CD4-positive, alpha-beta T cell (primary cell): ENCODE measurements at regions not wholly inside any gene's neighbourhood (a gene's known extent, or its start where the extent isn't known, plus 50 kb on each side); places are given as distances from the start of the nearest gene placed in this dataset.

ENCODE experiments used
- ATAC-seq: fragments of 200-7000 bp; cut with Tn5 transposase; one replicate; pipeline ENCODE4 v1.10.0; 2022; ENCODE audit warnings: mild to moderate bottlenecking; ENCODE audit not compliant: poor library complexity
- CTCF ChIA-PET: fragments of 350-600 bp; sonication (Branson Sonifier 250); formaldehyde crosslinking; loops from one replicate; lab custom pipeline; 2021; ENCODE audit warnings: antibody characterized with exemption, inconsistent platforms; lab: Charles Lee
- POLR2A ChIA-PET: fragments of 350-600 bp; sonication (Branson Sonifier 250); formaldehyde crosslinking; loops from one replicate; lab custom pipeline; 2021; ENCODE audit warnings: antibody characterized with exemption, inconsistent platforms; lab: Charles Lee
- DNase-seq, 14 experiments: peaks; one replicate each; pipeline ENCODE4 v3.0.0-alpha.2; 2013 to 2020; ENCODE audit warnings: mixed read lengths in 2 of 14
- H3K27ac ChIP-seq, 2 donors: one replicate each; pipeline versions ENCODE4 v1.5.1 to v1.7.0; 2013; ENCODE audit warnings: low read length in 2 of 2, low read depth in 1 of 2, mild to moderate bottlenecking in 1 of 2
- H3K27me3 ChIP-seq, 2 experiments: 1 replicate in 1 of 2; 2 replicates in 1 of 2; pipeline versions ENCODE4 v1.6.1 to v1.7.0; 2013; ENCODE audit warnings: low read length in 2 of 2, control low read depth in 1 of 2, mild to moderate bottlenecking in 1 of 2, moderate library complexity in 1 of 2; ENCODE audit not compliant: insufficient read depth in 2 of 2, control insufficient read depth in 1 of 2
- H3K36me3 ChIP-seq: one replicate; pipeline ENCODE4 v1.6.1; 2013; ENCODE audit warnings: low read length, control low read depth; ENCODE audit not compliant: insufficient read depth
- H3K4me1 ChIP-seq: one replicate; pipeline ENCODE4 v1.6.1; 2013; ENCODE audit warnings: low read length, control low read depth; ENCODE audit not compliant: insufficient read depth
- H3K4me3 ChIP-seq: one replicate; pipeline ENCODE4 v1.5.1; 2013; ENCODE audit warnings: mild to moderate bottlenecking, low read length, moderate library complexity
- H3K9me3 ChIP-seq, 2 experiments: 1 replicate in 1 of 2; 2 replicates in 1 of 2; pipeline versions ENCODE4 v1.6.1 to v1.7.0; 2013; ENCODE audit warnings: low read length in 2 of 2, mild to moderate bottlenecking in 2 of 2, control low read depth in 1 of 2, moderate library complexity in 1 of 2; ENCODE audit not compliant: control insufficient read depth in 1 of 2, insufficient read depth in 1 of 2
- H3K27ac Mint-ChIP-seq: one replicate; pipeline ENCODE4 v1.8.0; 2020; ENCODE audit warnings: mixed read lengths
- H3K27me3 Mint-ChIP-seq: one replicate; pipeline ENCODE4 v1.8.0; 2021; ENCODE audit warnings: mixed read lengths
- H3K36me3 Mint-ChIP-seq: one replicate; pipeline ENCODE4 v1.8.0; 2021; ENCODE audit warnings: low read depth, mixed read lengths
- H3K4me1 Mint-ChIP-seq: one replicate; pipeline ENCODE4 v1.8.0; 2021; ENCODE audit warnings: low read depth, mixed read lengths
- H3K4me3 Mint-ChIP-seq: one replicate; pipeline ENCODE4 v1.8.0; 2020; ENCODE audit warnings: mild to moderate bottlenecking, mixed read lengths
- H3K9me3 Mint-ChIP-seq: one replicate; pipeline ENCODE4 v1.8.0; 2020; ENCODE audit warnings: mixed read lengths
- intact Hi-C, 2 experiments: fragments of 100-400 bp; cut with DNase I in 1 of 2; cut with micrococcal nuclease in 1 of 2; formaldehyde crosslinking; loops; one replicate each; pipeline versions ENCODE4 v1.15.1 to v1.9.0; 2023 to 2025; cut with DNase I, micrococcal nuclease
- TF ChIP-seq, protein P1 (sequence below): fragments of 200-600 bp; IDR thresholded peaks from one replicate; pipeline ENCODE4 v1.8.0; 2022; ENCODE audit warnings: antibody characterized with exemption, mild to moderate bottlenecking

DNA sequence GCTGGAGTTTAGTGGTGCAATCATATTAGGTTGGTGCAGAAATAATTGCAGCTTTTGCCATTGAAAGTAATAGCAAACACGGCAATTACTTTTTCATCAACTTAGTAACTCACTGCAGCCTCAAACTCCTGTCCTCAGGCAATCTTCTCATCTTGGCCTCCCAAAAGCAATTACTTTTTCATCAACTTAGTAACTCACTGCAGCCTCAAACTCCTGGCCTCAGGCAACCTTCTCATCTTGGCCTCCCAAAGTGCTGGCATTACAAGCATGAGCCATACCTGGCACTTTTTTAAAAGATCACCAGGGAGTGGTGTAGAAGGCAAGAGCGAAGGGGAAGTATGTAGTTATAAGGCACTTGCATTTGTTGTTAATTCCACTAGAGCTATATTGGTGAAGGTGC lies 491.1 kb upstream of the ADGRL3 start:
- ChIA-PET POLR2A (interaction anchor here (0.7 kb wide), 1 partner anchor 56 kb away, joined by 3 read pairs; no protein-coding TSS in a partner anchor), CTCF (no interaction called here)
- Mint-ChIP-seq H3K27ac (no peak overlapping the region), H3K4me3 (no peak overlapping the region), H3K36me3 (no peaks in the 10 kb centered on the region), H3K27me3 (no peaks in the 10 kb centered on the region), H3K9me3 (peaks cover 14% of the 10 kb centered on the region), H3K4me1 (no peaks in the 10 kb centered on the region)
- DNase-seq (no peak), ATAC-seq (no peak)
- no peaks in the 10 kb centered on the region for H3K4me1 ChIP-seq
- TF ChIP-seq, protein P1, sequence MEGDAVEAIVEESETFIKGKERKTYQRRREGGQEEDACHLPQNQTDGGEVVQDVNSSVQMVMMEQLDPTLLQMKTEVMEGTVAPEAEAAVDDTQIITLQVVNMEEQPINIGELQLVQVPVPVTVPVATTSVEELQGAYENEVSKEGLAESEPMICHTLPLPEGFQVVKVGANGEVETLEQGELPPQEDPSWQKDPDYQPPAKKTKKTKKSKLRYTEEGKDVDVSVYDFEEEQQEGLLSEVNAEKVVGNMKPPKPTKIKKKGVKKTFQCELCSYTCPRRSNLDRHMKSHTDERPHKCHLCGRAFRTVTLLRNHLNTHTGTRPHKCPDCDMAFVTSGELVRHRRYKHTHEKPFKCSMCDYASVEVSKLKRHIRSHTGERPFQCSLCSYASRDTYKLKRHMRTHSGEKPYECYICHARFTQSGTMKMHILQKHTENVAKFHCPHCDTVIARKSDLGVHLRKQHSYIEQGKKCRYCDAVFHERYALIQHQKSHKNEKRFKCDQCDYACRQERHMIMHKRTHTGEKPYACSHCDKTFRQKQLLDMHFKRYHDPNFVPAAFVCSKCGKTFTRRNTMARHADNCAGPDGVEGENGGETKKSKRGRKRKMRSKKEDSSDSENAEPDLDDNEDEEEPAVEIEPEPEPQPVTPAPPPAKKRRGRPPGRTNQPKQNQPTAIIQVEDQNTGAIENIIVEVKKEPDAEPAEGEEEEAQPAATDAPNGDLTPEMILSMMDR, result no peak
- no peak overlapping the region for H3K4me3 ChIP-seq
- H3K9me3 ChIP-seq, result peaks cover 0 to 6% of the 10 kb centered on the region in 2 experiments
- intact Hi-C loops, result no loop called here
- no peaks in the 10 kb centered on the region for H3K27me3 ChIP-seq
- H3K36me3 ChIP-seq, result no peaks in the 10 kb centered on the region
- H3K27ac ChIP-seq, result no peak overlapping the region

DNA sequence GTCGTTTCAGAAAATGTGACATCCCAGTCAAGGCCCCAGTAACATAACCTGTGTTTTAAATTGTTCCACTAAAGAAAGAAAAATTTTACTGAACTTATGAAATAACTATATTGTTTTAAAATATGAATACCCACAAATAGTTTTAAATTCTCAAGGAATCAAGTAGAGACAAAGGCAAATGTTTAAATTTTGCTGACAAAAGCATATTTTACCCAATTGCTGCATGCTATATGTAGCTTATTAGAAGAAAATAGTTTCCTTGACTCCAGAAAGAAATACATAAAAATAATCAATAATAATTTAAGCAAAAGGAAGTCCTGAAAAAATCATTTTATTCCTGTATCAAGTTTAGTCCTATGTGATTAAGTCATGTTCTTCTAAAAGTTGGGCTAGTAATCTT lies 481.3 kb upstream of the ADGRL3 start:
- H3K27ac Mint-ChIP-seq, result no peak overlapping the region
- ATAC-seq, result no peak

DNA sequence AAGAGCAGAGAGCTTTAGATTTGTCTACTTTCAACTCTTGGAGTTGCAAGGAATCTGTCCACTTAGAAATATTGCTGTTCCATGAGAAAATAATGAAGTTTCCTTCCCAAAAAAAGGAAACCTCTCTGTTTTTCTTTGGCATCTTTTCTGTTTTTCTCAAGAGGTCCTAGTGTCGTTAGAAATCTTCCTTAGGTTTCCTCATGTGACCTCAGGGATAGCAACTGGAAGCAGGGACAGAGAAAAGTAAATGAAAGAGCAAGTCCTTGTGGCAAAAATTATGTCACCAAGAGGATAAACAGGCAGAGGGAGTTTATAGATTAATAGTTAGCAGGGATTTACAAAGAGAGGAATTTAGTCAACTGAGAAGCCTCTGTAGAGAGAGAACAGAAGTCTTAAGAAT lies 478.4 kb upstream of the ADGRL3 start:
- Mint-ChIP-seq H3K4me1 (no peaks in the 10 kb centered on the region), H3K4me3 (no peak overlapping the region), H3K27ac (no peak overlapping the region), H3K9me3 (peaks cover 2% of the 10 kb centered on the region), H3K27me3 (no peaks in the 10 kb centered on the region), H3K36me3 (no peaks in the 10 kb centered on the region)
- POLR2A ChIA-PET, result no interaction called here
- intact Hi-C loops, result no loop called here
- DNase-seq, result no peak
- Histone ChIP-seq H3K9me3 (peaks cover 0 to 18% of the 10 kb centered on the region in 2 experiments), H3K27me3 (no peaks in the 10 kb centered on the region), H3K27ac (no peak overlapping the region), H3K4me1 (no peaks in the 10 kb centered on the region), H3K36me3 (no peaks in the 10 kb centered on the region), H3K4me3 (no peak overlapping the region)
- no peak for ATAC-seq
- TF ChIP-seq, protein P1, result no peak
- CTCF ChIA-PET, result no interaction called here

More for the DNA sequence above, 481.3 kb upstream of the ADGRL3 start:
- Mint-ChIP-seq H3K4me1 (no peaks in the 10 kb centered on the region), H3K9me3 (no peaks in the 10 kb centered on the region), H3K27me3 (no peaks in the 10 kb centered on the region), H3K4me3 (no peak overlapping the region), H3K36me3 (no peaks in the 10 kb centered on the region)
- Histone ChIP-seq H3K27me3 (no peaks in the 10 kb centered on the region), H3K4me1 (no peaks in the 10 kb centered on the region), H3K27ac (no peak overlapping the region), H3K36me3 (no peaks in the 10 kb centered on the region), H3K4me3 (no peak overlapping the region), H3K9me3 (peaks cover 4 to 18% of the 10 kb centered on the region in 2 experiments)
- TF ChIP-seq, protein P1, result no peak
- ChIA-PET POLR2A (no interaction called here), CTCF (no interaction called here)
- intact Hi-C loops, result no loop called here
- no peak for DNase-seq
